ENCODE measurements at regions not wholly inside any gene's neighbourhood (a gene's known extent, or its start where the extent isn't known, plus 50 kb on each side); places are given as distances from the start of the nearest gene placed in this dataset.

GRCh38 chr2:100202567-100202966, 60.2 kb upstream of the AFF3 start:
- no peaks in the 10 kb centered on the region for H3K36me3 Mint-ChIP-seq (ENCODE audit: insufficient read depth)
- H3K27ac Mint-ChIP-seq, result no peak overlapping the region
- H3K9me3 Mint-ChIP-seq, result no peaks in the 10 kb centered on the region
- H3K4me1 Mint-ChIP-seq (ENCODE audit: low read depth in 2 of 2), result peaks cover 0 to 2% of the 10 kb centered on the region in 2 donors
- ATAC-seq (replicated peaks) (no peak), DNase-seq (no peak)
- H3K27me3 Mint-ChIP-seq, result peaks cover 0 to 8% of the 10 kb centered on the region in 2 donors
- H3K4me3 Mint-ChIP-seq, result no peak overlapping the region

GRCh38 chr2:100200985-100201384, 58.6 kb upstream of the AFF3 start:
- Mint-ChIP-seq H3K4me1 (ENCODE audit: low read depth in 2 of 2) (peaks cover 0 to 2% of the 10 kb centered on the region in 2 donors), H3K36me3 (ENCODE audit: insufficient read depth) (no peaks in the 10 kb centered on the region), H3K9me3 (no peaks in the 10 kb centered on the region), H3K27ac (no peak overlapping the region), H3K27me3 (peaks cover 0 to 14% of the 10 kb centered on the region in 2 donors), H3K4me3 (no peak overlapping the region)
- ATAC-seq (replicated peaks) (no peak), DNase-seq (no peak)

GRCh38 chr2:100199421-100199820, 57.0 kb upstream of the AFF3 start:
- Mint-ChIP-seq H3K4me1 (ENCODE audit: low read depth in 2 of 2) (no peaks in the 10 kb centered on the region), H3K27ac (no peak overlapping the region), H3K9me3 (no peaks in the 10 kb centered on the region), H3K27me3 (peaks cover 0 to 6% of the 10 kb centered on the region in 2 donors), H3K36me3 (ENCODE audit: insufficient read depth) (no peaks in the 10 kb centered on the region), H3K4me3 (no peak overlapping the region)
- DNase-seq (no peak), ATAC-seq (replicated peaks) (no peak)

- Mint-ChIP-seq H3K9me3 (no peaks in the 10 kb centered on the region), H3K4me1 (ENCODE audit: low read depth in 2 of 2) (no peaks in the 10 kb centered on the region), H3K27ac (no peak overlapping the region), H3K4me3 (no peak overlapping the region), H3K27me3 (peaks cover 0 to 6% of the 10 kb centered on the region in 2 donors), H3K36me3 (ENCODE audit: insufficient read depth) (no peaks in the 10 kb centered on the region)
- ATAC-seq (replicated peaks) (no peak), DNase-seq (no peak)
Observed at GRCh38 chr2:100198461-100199230, 56.3 kb upstream of the AFF3 start.

- DNase-seq, result no peak
- no peak for ATAC-seq (replicated peaks)
- Mint-ChIP-seq H3K27ac (no peak overlapping the region), H3K36me3 (ENCODE audit: insufficient read depth) (no peaks in the 10 kb centered on the region), H3K27me3 (peaks cover 7 to 16% of the 10 kb centered on the region in 2 donors), H3K9me3 (no peaks in the 10 kb centered on the region), H3K4me1 (ENCODE audit: low read depth in 2 of 2) (peaks cover 0 to 4% of the 10 kb centered on the region in 2 donors), H3K4me3 (no peak overlapping the region)
Observed at GRCh38 chr2:100197631-100198153, 55.3 kb upstream of the AFF3 start.

- no peak for DNase-seq
- no peak for ATAC-seq (replicated peaks)
Observed at GRCh38 chr2:100196786-100197494, 54.5 kb upstream of the AFF3 start.

GRCh38 chr2:100195942-100196341, 53.6 kb upstream of the AFF3 start:
- Mint-ChIP-seq H3K4me3 (no peak overlapping the region), H3K4me1 (ENCODE audit: low read depth in 2 of 2) (peaks cover 0 to 6% of the 10 kb centered on the region in 2 donors), H3K27ac (no peak overlapping the region), H3K27me3 (peaks cover 18 to 28% of the 10 kb centered on the region in 2 donors), H3K36me3 (ENCODE audit: insufficient read depth) (no peaks in the 10 kb centered on the region), H3K9me3 (no peaks in the 10 kb centered on the region)
- ATAC-seq (replicated peaks) (no peak), DNase-seq (no peak)

More at GRCh38 chr2:100196786-100197494, 54.5 kb upstream of the AFF3 start:
- Mint-ChIP-seq H3K4me1 (ENCODE audit: low read depth in 2 of 2) (peaks cover 0 to 6% of the 10 kb centered on the region in 2 donors), H3K4me3 (no peak overlapping the region), H3K9me3 (no peaks in the 10 kb centered on the region), H3K36me3 (ENCODE audit: insufficient read depth) (no peaks in the 10 kb centered on the region), H3K27ac (no peak overlapping the region), H3K27me3 (peaks cover 15 to 24% of the 10 kb centered on the region in 2 donors)

GRCh38 chr2:100194951-100195350, 52.6 kb upstream of the AFF3 start:
- no peaks in the 10 kb centered on the region for H3K9me3 Mint-ChIP-seq
- no peak overlapping the region for H3K27ac Mint-ChIP-seq
- peaks cover 0 to 6% of the 10 kb centered on the region in 2 donors for H3K4me1 Mint-ChIP-seq (ENCODE audit: low read depth in 2 of 2)
- H3K27me3 Mint-ChIP-seq, result peaks cover 18 to 28% of the 10 kb centered on the region in 2 donors
- ATAC-seq (replicated peaks), result no peak
- DNase-seq, result no peak
- no peaks in the 10 kb centered on the region for H3K36me3 Mint-ChIP-seq (ENCODE audit: insufficient read depth)
- H3K4me3 Mint-ChIP-seq, result no peak overlapping the region

GRCh38 chr2:100193291-100193710, 50.9 kb upstream of the AFF3 start:
- Mint-ChIP-seq H3K4me3 (no peak overlapping the region), H3K36me3 (ENCODE audit: insufficient read depth) (no peaks in the 10 kb centered on the region), H3K4me1 (ENCODE audit: low read depth in 2 of 2) (peaks cover 0 to 6% of the 10 kb centered on the region in 2 donors), H3K27ac (no peak overlapping the region), H3K27me3 (peaks cover 18 to 28% of the 10 kb centered on the region in 2 donors), H3K9me3 (no peaks in the 10 kb centered on the region)
- no peak for DNase-seq
- ATAC-seq (replicated peaks), result no peak

- peaks cover 18 to 28% of the 10 kb centered on the region in 2 donors for H3K27me3 Mint-ChIP-seq
- ATAC-seq (replicated peaks), result no peak
- peaks cover 0 to 6% of the 10 kb centered on the region in 2 donors for H3K4me1 Mint-ChIP-seq (ENCODE audit: low read depth in 2 of 2)
- no peak for DNase-seq
- no peaks in the 10 kb centered on the region for H3K9me3 Mint-ChIP-seq
- no peaks in the 10 kb centered on the region for H3K36me3 Mint-ChIP-seq (ENCODE audit: insufficient read depth)
- H3K4me3 Mint-ChIP-seq, result no peak overlapping the region
- no peak overlapping the region for H3K27ac Mint-ChIP-seq
Observed at GRCh38 chr2:100192825-100193224, 50.4 kb upstream of the AFF3 start.

GRCh38 chr2:100192300-100192699, 49.9 kb upstream of the AFF3 start:
- Mint-ChIP-seq H3K27me3 (peaks cover 18 to 28% of the 10 kb centered on the region in 2 donors), H3K4me1 (ENCODE audit: low read depth in 2 of 2) (peaks cover 0 to 6% of the 10 kb centered on the region in 2 donors), H3K9me3 (no peaks in the 10 kb centered on the region), H3K4me3 (no peak overlapping the region), H3K27ac (no peak overlapping the region), H3K36me3 (ENCODE audit: insufficient read depth) (no peaks in the 10 kb centered on the region)
- ATAC-seq (replicated peaks) (no peak), DNase-seq (no peak)
